CD1c-positive myeloid dendritic cell (primary cell): ENCODE measurements at regions not wholly inside any gene's neighbourhood (a gene's known extent, or its start where the extent isn't known, plus 50 kb on each side); places are given as distances from the start of the nearest gene placed in this dataset.
A peak's percentile ranks its signal among the peaks of the same experiment; 100 is the strongest.

Source experiments
- DNase-seq: peaks from one replicate; pipeline ENCODE4 v3.0.0-alpha.2; 2016; ENCODE audit errors: extremely low spot score

DNA sequence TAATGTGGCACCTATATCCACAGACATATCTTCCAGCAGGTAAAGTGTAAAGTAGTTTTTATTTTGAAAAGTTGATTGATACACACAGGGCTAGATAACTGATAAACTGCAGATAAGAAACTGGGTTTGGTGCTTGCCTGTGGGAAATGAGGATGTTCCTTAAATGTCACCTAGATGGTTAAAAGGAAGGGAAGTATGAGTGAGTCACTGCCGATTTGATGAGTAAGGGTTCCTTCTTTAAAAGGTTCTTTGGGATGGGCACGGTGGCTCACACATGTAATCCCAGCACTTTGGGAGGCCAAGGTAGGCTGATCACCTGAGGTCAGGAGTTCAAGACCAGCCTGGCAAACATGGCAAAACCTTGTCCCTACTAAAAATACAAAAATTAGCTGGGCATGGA, 73.8 kb upstream of the FRY start:
- peak; percentile 57 for DNase-seq

- DNase-seq: peak; percentile 29
Measured at GRCh38 chr13:31962731-31963370, 68.7 kb upstream of the FRY start.

GRCh38 chr13:31963631-31964030, 67.9 kb upstream of the FRY start:
- peak; percentile 46 for DNase-seq

DNA sequence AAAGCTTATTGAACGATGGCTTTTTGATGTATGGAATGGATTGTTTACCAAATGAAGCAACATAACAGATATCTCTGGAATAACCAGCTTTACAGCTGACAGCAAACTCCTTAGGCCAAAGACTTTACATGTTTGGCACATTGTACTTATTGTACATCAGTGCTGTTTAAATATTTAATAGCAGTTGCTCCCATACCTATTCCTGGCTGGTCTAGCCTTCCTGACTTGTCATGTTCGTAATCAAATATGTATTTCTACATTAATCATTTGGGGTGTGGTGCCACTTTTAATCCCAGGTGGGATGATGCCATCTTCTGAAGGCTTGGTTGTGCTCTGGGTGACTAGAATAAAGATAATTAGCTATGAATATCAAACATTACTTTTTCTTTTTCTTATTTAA, 67.4 kb upstream of the FRY start:
- DNase-seq: no peak

DNA sequence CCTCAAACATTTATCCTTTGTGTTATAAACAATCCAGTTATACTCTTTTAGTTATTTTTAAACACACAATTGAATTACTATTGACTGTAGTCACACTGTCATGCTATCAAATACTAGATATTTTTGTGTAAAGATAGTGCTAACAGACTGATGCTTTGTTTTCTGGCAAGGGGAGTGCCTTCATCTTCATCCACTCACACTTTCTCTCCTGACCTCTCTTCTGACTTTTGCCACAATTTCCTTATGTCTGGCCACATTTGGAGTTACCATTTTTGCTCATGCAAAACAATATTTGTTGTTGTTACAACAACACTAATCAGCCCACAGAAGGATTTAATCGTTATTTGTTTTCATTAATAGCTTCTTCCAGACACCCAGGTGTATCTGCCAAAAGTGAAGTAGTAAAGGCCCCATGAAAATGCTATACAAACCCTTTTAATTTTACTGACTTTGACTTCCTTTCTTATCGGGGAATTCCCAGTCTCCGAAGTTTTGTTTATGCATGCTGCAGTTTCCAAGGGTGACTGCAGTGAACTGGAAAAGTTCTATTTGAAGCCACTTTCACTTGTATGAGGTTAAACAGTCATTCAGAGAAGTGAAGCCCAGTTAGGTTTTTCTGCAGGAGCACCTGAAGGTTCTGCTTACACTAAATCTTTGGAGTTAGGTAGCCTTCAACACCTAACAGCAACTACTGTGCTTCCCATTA, 66.1 kb upstream of the FRY start:
- DNase-seq: no peak

GRCh38 chr13:31967155-31967554, 64.4 kb upstream of the FRY start:
- DNase-seq: no peak

DNA sequence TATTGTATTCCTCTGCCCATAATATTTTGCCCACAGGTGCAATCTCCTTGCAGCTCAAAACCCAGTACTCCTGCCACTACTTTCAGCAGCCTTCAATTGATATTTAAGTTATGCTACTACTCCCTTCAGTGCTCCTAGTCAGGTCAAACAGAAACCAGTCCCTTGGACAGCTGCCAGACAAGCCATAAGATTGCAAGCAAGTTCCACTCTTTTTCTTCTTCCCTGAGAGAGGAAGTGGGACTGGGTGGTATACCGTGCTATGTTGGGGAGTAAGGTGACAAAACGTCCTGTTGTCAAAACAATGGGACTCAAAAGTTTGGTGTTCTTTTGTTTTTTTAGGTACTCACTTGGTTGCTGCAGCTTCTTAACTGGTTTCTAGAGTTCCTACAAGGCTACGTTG, 63.1 kb upstream of the FRY start:
- DNase-seq: peak; percentile 78

GRCh38 chr13:31970231-31970930, 61.2 kb upstream of the FRY start:
- DNase-seq: no peak

DNA sequence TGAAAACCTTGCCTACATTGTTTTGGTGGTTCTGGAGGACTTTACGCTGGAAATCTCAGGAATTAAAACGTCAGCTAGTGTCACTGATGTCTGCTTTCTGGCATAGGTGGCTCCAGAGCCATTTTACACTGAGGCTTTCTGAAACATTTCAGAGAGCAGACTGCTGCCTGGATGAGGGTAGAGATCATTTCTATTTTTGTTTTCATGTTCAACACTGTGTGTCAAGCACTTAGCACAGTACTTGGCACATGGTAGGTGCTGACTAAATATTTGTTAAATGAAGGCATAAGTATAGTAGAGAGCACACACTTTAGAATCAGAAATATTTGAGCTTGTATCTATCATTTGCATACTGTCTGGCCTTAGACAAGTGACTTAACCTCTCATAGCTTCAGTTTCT, 59.1 kb upstream of the FRY start:
- DNase-seq: no peak

DNA sequence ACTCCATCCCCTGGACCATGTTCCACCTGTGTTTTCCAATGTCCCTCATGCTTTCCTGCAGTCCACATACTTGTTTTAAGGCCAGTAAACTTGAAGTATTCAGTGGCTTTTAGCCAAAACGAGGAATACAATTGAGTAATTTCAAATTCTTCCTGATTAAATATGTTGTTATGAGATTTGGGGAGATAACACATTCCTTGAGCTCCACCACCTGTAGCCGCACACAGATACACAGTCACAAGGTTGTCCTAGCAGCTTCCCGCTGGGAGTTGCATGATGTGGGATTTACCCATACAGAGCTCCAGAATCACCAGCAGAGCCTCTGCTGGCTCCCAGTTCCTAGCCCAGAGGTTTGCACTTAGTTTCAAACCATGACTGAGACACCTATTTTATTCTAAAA, 53.6 kb upstream of the FRY start:
- no peak for DNase-seq

DNA sequence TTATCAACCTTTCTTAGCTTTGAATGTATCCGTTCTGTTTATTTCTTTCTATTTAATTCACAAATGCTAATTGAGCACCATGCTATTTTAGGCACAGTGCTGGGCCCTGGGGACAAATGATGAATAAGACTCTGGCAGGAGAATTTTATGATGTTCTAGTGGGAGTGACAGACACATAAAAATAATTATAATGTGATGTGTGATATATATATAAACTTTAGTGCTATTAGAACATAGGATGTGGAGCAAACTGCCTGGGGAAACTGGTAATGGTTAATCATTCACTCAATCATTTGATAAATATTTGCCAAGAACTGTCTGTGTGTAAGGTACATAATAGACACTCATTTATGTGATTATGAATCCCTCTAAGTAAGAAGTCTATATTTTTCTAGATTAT, 50.7 kb upstream of the FRY start:
- DNase-seq: no peak
